WTC11 (cell line): ENCODE measurements at regions not wholly inside any gene's neighbourhood (a gene's known extent, or its start where the extent isn't known, plus 50 kb on each side); places are given as distances from the start of the nearest gene placed in this dataset.

Source experiments
- ATAC-seq: fragments of 200-7000 bp; cut with Tn5 transposase; 2 replicates; pipeline ENCODE4 v1.10.0; 2021; ENCODE audit warnings: mild to moderate bottlenecking, moderate library complexity
- CTCF ChIA-PET: fragments of 300-600 bp; sonication (Branson Sonifier 250); formaldehyde crosslinking; loops from one replicate; lab custom pipeline; 2021; ENCODE audit warnings: antibody characterized with exemption; lab: Charles Lee
- POLR2A ChIA-PET: fragments of 350-600 bp; sonication (Branson Sonifier 250); formaldehyde crosslinking; loops from one replicate; lab custom pipeline; 2021; ENCODE audit warnings: antibody characterized with exemption; lab: Charles Lee
- DNase-seq: peaks from one replicate; pipeline ENCODE4 v3.0.0; 2021; ENCODE audit warnings: low spot score
- H3K27ac Mint-ChIP-seq: 2 replicates; pipeline ENCODE4 v1.8.0; 2021; ENCODE audit warnings: mixed read lengths
- H3K27me3 Mint-ChIP-seq: 2 replicates; pipeline ENCODE4 v1.8.0; 2021; ENCODE audit warnings: low read depth, mild to moderate bottlenecking, moderate library complexity, mixed read lengths
- H3K36me3 Mint-ChIP-seq: 2 replicates; pipeline ENCODE4 v1.8.0; 2021; ENCODE audit warnings: mixed read lengths
- H3K4me1 Mint-ChIP-seq: 2 replicates; pipeline ENCODE4 v1.8.0; 2022; ENCODE audit warnings: mixed read lengths
- H3K4me3 Mint-ChIP-seq: 2 replicates; pipeline ENCODE4 v1.8.0; 2021; ENCODE audit warnings: mild to moderate bottlenecking, moderate library complexity, mixed read lengths
- H3K9me3 Mint-ChIP-seq: 2 replicates; pipeline ENCODE4 v1.8.0; 2021; ENCODE audit warnings: mixed read lengths
- CBFB ChIP-seq: sonication (generic); formaldehyde crosslinking; IDR thresholded peaks from 2 replicates; pipeline ENCODE4 v1.8.1; 2022; ENCODE audit warnings: mild to moderate bottlenecking, low read depth, missing genetic modification reagents
- ETV6 ChIP-seq: sonication (generic); formaldehyde crosslinking; IDR thresholded peaks from 2 replicates; pipeline ENCODE4 v1.8.1; 2022; ENCODE audit warnings: mild to moderate bottlenecking, missing genetic modification reagents
- KAT7 ChIP-seq: sonication (generic); formaldehyde crosslinking; IDR thresholded peaks from 2 replicates; pipeline ENCODE4 v1.8.1; 2023; ENCODE audit warnings: missing genetic modification reagents, mild to moderate bottlenecking, borderline replicate concordance
- MXD4 ChIP-seq: fragments of 250-450 bp; sonication (Bioruptor Pico); IDR thresholded peaks from 2 replicates; pipeline ENCODE4 v1.8.0; 2021; ENCODE audit warnings: mild to moderate bottlenecking, moderate library complexity, borderline replicate concordance
- NFE2L1 ChIP-seq: sonication (generic); formaldehyde crosslinking; IDR thresholded peaks from 2 replicates; pipeline ENCODE4 v1.8.1; 2023; ENCODE audit warnings: missing genetic modification reagents
- NR3C1 ChIP-seq: sonication (generic); formaldehyde crosslinking; conservative IDR thresholded peaks from 2 replicates; pipeline ENCODE4 v1.8.1; 2023; ENCODE audit warnings: low read depth, mild to moderate bottlenecking, missing genetic modification reagents
- RELA ChIP-seq: sonication (generic); formaldehyde crosslinking; IDR thresholded peaks from 2 replicates; pipeline ENCODE4 v1.8.1; 2022; ENCODE audit warnings: missing genetic modification reagents, mild to moderate bottlenecking, borderline replicate concordance
- SMAD3 ChIP-seq: sonication (generic); formaldehyde crosslinking; IDR thresholded peaks from 2 replicates; pipeline ENCODE4 v1.8.0; 2022; ENCODE audit warnings: missing genetic modification reagents, mild to moderate bottlenecking, borderline replicate concordance
- TEAD1 ChIP-seq: sonication (generic); formaldehyde crosslinking; IDR thresholded peaks from 2 replicates; pipeline ENCODE4 v1.8.0; 2022; ENCODE audit warnings: mild to moderate bottlenecking, missing genetic modification reagents
- ZNF232 ChIP-seq: sonication (generic); formaldehyde crosslinking; IDR thresholded peaks from 2 replicates; pipeline ENCODE4 v1.8.0; 2022; ENCODE audit warnings: mild to moderate bottlenecking, missing genetic modification reagents
- ZNF423 ChIP-seq: fragments of 250-450 bp; sonication (Bioruptor Pico); IDR thresholded peaks from 2 replicates; pipeline ENCODE4 v2.1.2; 2022; ENCODE audit warnings: mild to moderate bottlenecking, moderate library complexity
- TF ChIP-seq, protein P1 (sequence below): sonication (generic); formaldehyde crosslinking; IDR thresholded peaks from 2 replicates; pipeline ENCODE4 v1.8.1; 2022; ENCODE audit warnings: low read depth, missing genetic modification reagents, borderline replicate concordance
- TF ChIP-seq, protein P2 (sequence below): sonication (generic); formaldehyde crosslinking; IDR thresholded peaks from 2 replicates; pipeline ENCODE4 v1.8.0; 2022; ENCODE audit warnings: mild to moderate bottlenecking, missing genetic modification reagents
- TF ChIP-seq, protein P3 (sequence below): sonication (generic); formaldehyde crosslinking; IDR thresholded peaks from 2 replicates; pipeline ENCODE4 v1.8.1; 2023; ENCODE audit warnings: mild to moderate bottlenecking, missing genetic modification reagents, moderate library complexity
- TF ChIP-seq, protein P4 (sequence below): fragments of 250-450 bp; sonication (Bioruptor Pico); IDR thresholded peaks from 2 replicates; pipeline ENCODE4 v1.9.0; 2021; ENCODE audit warnings: moderate library complexity, mild to moderate bottlenecking, inconsistent platforms, borderline replicate concordance
- TF ChIP-seq, protein P5 (sequence below): fragments of 250-450 bp; sonication (Bioruptor Pico); IDR thresholded peaks from 2 replicates; pipeline ENCODE4 v1.9.0; 2021; ENCODE audit warnings: mild to moderate bottlenecking, borderline replicate concordance
- TF ChIP-seq, protein P6 (sequence below): sonication (generic); formaldehyde crosslinking; IDR thresholded peaks from 2 replicates; pipeline ENCODE4 v1.8.0; 2022; ENCODE audit warnings: mild to moderate bottlenecking, missing genetic modification reagents
- TF ChIP-seq, protein P7 (sequence below): fragments of 250-450 bp; sonication (Bioruptor Pico); IDR thresholded peaks from 2 replicates; pipeline ENCODE4 v1.9.0; 2021; ENCODE audit warnings: mild to moderate bottlenecking

DNA sequence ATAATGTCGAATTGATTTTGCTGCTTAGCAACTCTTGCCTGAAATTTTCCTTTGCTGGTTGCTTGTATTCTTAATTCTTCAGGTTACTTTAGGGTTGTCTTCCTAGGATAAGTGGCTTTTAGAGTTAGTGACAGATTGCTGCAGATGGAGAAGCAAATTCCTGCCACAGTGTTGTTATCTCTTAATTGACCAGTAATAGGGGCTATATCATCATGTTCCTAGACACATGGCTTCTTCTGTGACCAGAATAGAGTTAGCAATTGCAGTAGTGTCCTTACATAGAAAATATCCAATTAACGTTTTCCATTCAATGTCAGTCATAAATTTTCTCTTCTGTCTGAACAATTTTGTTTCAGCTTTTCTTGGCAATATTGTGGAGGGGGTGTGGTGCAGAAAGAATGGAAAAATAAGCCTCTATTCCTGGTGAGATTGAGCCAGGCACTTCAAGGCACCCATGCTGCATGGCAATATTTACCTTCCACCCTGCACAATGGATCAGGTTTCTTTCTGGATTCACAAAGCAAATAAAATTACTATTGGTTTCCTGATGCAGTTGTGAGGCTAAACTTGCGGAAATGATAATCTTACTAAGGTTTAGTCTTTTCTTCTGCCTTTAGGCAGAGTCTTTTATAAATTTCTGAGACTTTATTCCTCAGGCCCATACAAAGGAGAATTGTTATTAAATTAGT is 1481.5 kb downstream of the EFNA5 start:
- POLR2A ChIA-PET, result no interaction called here
- no peak overlapping the region for H3K4me3 Mint-ChIP-seq
- TF ChIP-seq, protein P1, sequence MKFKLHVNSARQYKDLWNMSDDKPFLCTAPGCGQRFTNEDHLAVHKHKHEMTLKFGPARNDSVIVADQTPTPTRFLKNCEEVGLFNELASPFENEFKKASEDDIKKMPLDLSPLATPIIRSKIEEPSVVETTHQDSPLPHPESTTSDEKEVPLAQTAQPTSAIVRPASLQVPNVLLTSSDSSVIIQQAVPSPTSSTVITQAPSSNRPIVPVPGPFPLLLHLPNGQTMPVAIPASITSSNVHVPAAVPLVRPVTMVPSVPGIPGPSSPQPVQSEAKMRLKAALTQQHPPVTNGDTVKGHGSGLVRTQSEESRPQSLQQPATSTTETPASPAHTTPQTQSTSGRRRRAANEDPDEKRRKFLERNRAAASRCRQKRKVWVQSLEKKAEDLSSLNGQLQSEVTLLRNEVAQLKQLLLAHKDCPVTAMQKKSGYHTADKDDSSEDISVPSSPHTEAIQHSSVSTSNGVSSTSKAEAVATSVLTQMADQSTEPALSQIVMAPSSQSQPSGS (CRISPR knock-in tag), result no peak
- TF ChIP-seq ZNF423 (CRISPR knock-in tag), result no peak
- no peak for TF ChIP-seq ZNF232
- no peak for TF ChIP-seq TEAD1 (CRISPR knock-in tag)
- TF ChIP-seq, protein P2, sequence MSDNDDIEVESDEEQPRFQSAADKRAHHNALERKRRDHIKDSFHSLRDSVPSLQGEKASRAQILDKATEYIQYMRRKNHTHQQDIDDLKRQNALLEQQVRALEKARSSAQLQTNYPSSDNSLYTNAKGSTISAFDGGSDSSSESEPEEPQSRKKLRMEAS (CRISPR knock-in tag), result no peak
- TF ChIP-seq, protein P3, sequence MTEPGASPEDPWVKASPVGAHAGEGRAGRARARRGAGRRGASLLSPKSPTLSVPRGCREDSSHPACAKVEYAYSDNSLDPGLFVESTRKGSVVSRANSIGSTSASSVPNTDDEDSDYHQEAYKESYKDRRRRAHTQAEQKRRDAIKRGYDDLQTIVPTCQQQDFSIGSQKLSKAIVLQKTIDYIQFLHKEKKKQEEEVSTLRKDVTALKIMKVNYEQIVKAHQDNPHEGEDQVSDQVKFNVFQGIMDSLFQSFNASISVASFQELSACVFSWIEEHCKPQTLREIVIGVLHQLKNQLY (CRISPR knock-in tag), result no peak
- TF ChIP-seq, protein P4, sequence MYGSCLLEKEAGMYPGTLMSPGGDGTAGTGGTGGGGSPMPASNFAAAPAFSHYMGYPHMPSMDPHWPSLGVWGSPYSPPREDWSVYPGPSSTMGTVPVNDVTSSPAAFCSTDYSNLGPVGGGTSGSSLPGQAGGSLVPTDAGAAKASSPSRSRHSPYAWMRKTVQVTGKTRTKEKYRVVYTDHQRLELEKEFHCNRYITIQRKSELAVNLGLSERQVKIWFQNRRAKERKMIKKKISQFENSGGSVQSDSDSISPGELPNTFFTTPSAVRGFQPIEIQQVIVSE (CRISPR knock-in tag), result no peak
- no peak for TF ChIP-seq SMAD3 (CRISPR knock-in tag)
- no peaks in the 10 kb centered on the region for H3K36me3 Mint-ChIP-seq
- no peak for ATAC-seq
- CTCF ChIA-PET, result no interaction called here
- peaks cover 4% of the 10 kb centered on the region for H3K4me1 Mint-ChIP-seq
- no peaks in the 10 kb centered on the region for H3K27me3 Mint-ChIP-seq
- no peak for DNase-seq
- H3K27ac Mint-ChIP-seq, result no peak overlapping the region
- 0 out of 2 replicates have a peak, but pooled peaks cover 3% of the 10 kb centered on the region for H3K9me3 Mint-ChIP-seq

DNA sequence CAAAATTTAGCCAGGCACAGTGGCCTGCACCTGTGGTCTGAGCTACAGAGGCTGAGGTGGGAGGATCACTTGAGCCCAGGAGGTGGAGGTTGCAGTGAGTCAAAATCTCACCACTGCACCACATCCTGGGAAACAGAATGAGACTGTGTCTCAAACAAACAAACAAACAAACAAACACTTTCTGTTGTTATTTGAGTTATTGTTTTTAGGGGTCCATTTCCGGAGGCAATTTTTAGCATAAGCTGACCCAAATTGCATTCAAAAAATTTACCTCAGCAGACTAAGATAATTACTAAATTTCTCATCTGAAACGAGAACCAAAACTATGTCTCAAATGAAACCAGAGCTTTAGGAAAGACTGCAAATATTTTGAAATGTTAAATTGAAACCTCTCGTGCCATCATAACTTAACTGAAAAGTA is 1485.1 kb downstream of the EFNA5 start:
- Mint-ChIP-seq H3K4me3 (no peak overlapping the region), H3K27ac (no peak overlapping the region), H3K4me1 (peaks cover 4% of the 10 kb centered on the region), H3K36me3 (no peaks in the 10 kb centered on the region), H3K27me3 (no peaks in the 10 kb centered on the region), H3K9me3 (no peaks in the 10 kb centered on the region)
- TF ChIP-seq, protein P5, sequence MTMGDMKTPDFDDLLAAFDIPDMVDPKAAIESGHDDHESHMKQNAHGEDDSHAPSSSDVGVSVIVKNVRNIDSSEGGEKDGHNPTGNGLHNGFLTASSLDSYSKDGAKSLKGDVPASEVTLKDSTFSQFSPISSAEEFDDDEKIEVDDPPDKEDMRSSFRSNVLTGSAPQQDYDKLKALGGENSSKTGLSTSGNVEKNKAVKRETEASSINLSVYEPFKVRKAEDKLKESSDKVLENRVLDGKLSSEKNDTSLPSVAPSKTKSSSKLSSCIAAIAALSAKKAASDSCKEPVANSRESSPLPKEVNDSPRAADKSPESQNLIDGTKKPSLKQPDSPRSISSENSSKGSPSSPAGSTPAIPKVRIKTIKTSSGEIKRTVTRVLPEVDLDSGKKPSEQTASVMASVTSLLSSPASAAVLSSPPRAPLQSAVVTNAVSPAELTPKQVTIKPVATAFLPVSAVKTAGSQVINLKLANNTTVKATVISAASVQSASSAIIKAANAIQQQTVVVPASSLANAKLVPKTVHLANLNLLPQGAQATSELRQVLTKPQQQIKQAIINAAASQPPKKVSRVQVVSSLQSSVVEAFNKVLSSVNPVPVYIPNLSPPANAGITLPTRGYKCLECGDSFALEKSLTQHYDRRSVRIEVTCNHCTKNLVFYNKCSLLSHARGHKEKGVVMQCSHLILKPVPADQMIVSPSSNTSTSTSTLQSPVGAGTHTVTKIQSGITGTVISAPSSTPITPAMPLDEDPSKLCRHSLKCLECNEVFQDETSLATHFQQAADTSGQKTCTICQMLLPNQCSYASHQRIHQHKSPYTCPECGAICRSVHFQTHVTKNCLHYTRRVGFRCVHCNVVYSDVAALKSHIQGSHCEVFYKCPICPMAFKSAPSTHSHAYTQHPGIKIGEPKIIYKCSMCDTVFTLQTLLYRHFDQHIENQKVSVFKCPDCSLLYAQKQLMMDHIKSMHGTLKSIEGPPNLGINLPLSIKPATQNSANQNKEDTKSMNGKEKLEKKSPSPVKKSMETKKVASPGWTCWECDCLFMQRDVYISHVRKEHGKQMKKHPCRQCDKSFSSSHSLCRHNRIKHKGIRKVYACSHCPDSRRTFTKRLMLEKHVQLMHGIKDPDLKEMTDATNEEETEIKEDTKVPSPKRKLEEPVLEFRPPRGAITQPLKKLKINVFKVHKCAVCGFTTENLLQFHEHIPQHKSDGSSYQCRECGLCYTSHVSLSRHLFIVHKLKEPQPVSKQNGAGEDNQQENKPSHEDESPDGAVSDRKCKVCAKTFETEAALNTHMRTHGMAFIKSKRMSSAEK, result no peak
- TF ChIP-seq RELA (CRISPR knock-in tag), result no peak
- no peak for TF ChIP-seq NFE2L1 (CRISPR knock-in tag)
- TF ChIP-seq MXD4 (CRISPR knock-in tag), result no peak
- TF ChIP-seq, protein P3 (CRISPR knock-in tag), result no peak
- TF ChIP-seq, protein P6, sequence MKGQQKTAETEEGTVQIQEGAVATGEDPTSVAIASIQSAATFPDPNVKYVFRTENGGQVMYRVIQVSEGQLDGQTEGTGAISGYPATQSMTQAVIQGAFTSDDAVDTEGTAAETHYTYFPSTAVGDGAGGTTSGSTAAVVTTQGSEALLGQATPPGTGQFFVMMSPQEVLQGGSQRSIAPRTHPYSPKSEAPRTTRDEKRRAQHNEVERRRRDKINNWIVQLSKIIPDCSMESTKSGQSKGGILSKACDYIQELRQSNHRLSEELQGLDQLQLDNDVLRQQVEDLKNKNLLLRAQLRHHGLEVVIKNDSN, result no peak
- TF ChIP-seq KAT7, result no peak
- no peak for TF ChIP-seq CBFB (CRISPR knock-in tag)
- no peak for TF ChIP-seq NR3C1 (CRISPR knock-in tag)
- TF ChIP-seq, protein P7, sequence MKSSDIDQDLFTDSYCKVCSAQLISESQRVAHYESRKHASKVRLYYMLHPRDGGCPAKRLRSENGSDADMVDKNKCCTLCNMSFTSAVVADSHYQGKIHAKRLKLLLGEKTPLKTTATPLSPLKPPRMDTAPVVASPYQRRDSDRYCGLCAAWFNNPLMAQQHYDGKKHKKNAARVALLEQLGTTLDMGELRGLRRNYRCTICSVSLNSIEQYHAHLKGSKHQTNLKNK (CRISPR knock-in tag), result no peak
- TF ChIP-seq ETV6 (CRISPR knock-in tag), result no peak
- ChIA-PET CTCF (no interaction called here), POLR2A (no interaction called here)
- ATAC-seq, result no peak
- DNase-seq, result no peak
